HepG2 (cell line): ENCODE measurements at regions not wholly inside any gene's neighbourhood (a gene's known extent, or its start where the extent isn't known, plus 50 kb on each side); places are given as distances from the start of the nearest gene placed in this dataset.

Experiments
- IRX3 ChIP-seq: sonication (generic); formaldehyde crosslinking; IDR thresholded peaks from 2 replicates; pipeline ENCODE4 v1.8.1; 2023; ENCODE audit warnings: mild to moderate bottlenecking, low read depth, missing genetic modification reagents, borderline replicate concordance
- JUND ChIP-seq: sonication (generic); formaldehyde crosslinking; IDR thresholded peaks from 2 replicates; pipeline ENCODE4 v1.8.0; 2022; ENCODE audit warnings: mild to moderate bottlenecking, missing genetic modification reagents
- NFE2 ChIP-seq: sonication (generic); formaldehyde crosslinking; IDR thresholded peaks from 2 replicates; pipeline ENCODE4 v1.4.0; 2020; ENCODE audit warnings: missing genetic modification reagents
- POLR2AphosphoS5 ChIP-seq: IDR thresholded peaks from 2 replicates; pipeline ENCODE4 v1.6.1; 2012; ENCODE audit warnings: low read depth, low read length
- SMAD3 ChIP-seq: sonication (generic); formaldehyde crosslinking; IDR thresholded peaks from 2 replicates; pipeline ENCODE4 v1.4.0; 2020; ENCODE audit warnings: missing genetic modification reagents
- YY1 ChIP-seq: IDR thresholded peaks from 2 replicates; pipeline ENCODE4 v1.6.1; 2011; ENCODE audit warnings: low read length, low read depth, moderate library complexity, mild to moderate bottlenecking; ENCODE audit not compliant: insufficient read depth, insufficient replicate concordance
- ZNF24 ChIP-seq: fragments of 450-650 bp; IDR thresholded peaks from 2 replicates; pipeline ENCODE4 v1.6.1; 2017; ENCODE audit warnings: antibody characterized with exemption, mild to moderate bottlenecking
- ZNF317 ChIP-seq: sonication (generic); formaldehyde crosslinking; IDR thresholded peaks from 2 replicates; pipeline ENCODE4 v1.5.0; 2020; ENCODE audit warnings: mild to moderate bottlenecking, missing genetic modification reagents
- ZNF549 ChIP-seq: sonication (generic); formaldehyde crosslinking; IDR thresholded peaks from 2 replicates; pipeline ENCODE4 v1.5.0; 2020; ENCODE audit warnings: missing genetic modification reagents
- TF ChIP-seq, protein P1 (sequence below): sonication (generic); formaldehyde crosslinking; IDR thresholded peaks from 2 replicates; pipeline ENCODE4; 2020; ENCODE audit warnings: missing genetic modification reagents, mild to moderate bottlenecking, borderline replicate concordance
- TF ChIP-seq, protein P2 (sequence below): IDR thresholded peaks from 2 replicates; pipeline ENCODE4 v1.6.1; 2018; ENCODE audit warnings: missing genetic modification reagents, mild to moderate bottlenecking, missing compliant biosample characterization
- TF ChIP-seq, protein P3 (sequence below): sonication (generic); formaldehyde crosslinking; IDR thresholded peaks from 2 replicates; pipeline ENCODE4 v1.8.0; 2022; ENCODE audit warnings: mild to moderate bottlenecking, missing genetic modification reagents, borderline replicate concordance

DNA sequence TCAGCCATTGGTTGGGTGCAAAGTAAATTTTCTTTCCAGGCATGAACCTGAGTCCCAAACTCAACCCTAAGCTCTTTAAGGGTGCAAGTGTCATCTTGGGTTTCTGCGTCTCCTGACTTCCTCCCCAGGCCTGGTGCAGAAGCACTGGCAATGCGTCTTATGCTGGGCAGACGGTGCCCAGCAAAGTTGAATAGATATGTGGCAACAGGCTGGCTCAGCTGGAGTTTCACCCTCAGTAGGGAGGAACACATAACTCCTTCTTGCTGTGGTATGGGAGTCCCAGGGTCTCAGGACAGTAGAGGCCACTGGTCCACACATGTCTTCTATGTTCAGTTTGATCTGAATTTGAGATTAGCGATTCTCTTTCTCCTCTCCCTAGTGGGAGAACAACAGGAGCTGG lies 181.3 kb downstream of the RPS24 start (continued):
- TF ChIP-seq YY1 (no peak), ZNF317 (CRISPR knock-in tag) (no peak), ZNF549 (CRISPR knock-in tag) (no peak), JUND (no peak), SMAD3 (CRISPR knock-in tag) (no peak), NFE2 (CRISPR knock-in tag) (no peak), IRX3 (CRISPR knock-in tag) (no peak), POLR2AphosphoS5 (no peak), ZNF24 (no peak)
- TF ChIP-seq, protein P1, sequence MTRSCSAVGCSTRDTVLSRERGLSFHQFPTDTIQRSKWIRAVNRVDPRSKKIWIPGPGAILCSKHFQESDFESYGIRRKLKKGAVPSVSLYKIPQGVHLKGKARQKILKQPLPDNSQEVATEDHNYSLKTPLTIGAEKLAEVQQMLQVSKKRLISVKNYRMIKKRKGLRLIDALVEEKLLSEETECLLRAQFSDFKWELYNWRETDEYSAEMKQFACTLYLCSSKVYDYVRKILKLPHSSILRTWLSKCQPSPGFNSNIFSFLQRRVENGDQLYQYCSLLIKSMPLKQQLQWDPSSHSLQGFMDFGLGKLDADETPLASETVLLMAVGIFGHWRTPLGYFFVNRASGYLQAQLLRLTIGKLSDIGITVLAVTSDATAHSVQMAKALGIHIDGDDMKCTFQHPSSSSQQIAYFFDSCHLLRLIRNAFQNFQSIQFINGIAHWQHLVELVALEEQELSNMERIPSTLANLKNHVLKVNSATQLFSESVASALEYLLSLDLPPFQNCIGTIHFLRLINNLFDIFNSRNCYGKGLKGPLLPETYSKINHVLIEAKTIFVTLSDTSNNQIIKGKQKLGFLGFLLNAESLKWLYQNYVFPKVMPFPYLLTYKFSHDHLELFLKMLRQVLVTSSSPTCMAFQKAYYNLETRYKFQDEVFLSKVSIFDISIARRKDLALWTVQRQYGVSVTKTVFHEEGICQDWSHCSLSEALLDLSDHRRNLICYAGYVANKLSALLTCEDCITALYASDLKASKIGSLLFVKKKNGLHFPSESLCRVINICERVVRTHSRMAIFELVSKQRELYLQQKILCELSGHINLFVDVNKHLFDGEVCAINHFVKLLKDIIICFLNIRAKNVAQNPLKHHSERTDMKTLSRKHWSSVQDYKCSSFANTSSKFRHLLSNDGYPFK = no peak
- TF ChIP-seq, protein P2, sequence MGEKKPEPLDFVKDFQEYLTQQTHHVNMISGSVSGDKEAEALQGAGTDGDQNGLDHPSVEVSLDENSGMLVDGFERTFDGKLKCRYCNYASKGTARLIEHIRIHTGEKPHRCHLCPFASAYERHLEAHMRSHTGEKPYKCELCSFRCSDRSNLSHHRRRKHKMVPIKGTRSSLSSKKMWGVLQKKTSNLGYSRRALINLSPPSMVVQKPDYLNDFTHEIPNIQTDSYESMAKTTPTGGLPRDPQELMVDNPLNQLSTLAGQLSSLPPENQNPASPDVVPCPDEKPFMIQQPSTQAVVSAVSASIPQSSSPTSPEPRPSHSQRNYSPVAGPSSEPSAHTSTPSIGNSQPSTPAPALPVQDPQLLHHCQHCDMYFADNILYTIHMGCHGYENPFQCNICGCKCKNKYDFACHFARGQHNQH (CRISPR knock-in tag) = no peak
- TF ChIP-seq, protein P3, sequence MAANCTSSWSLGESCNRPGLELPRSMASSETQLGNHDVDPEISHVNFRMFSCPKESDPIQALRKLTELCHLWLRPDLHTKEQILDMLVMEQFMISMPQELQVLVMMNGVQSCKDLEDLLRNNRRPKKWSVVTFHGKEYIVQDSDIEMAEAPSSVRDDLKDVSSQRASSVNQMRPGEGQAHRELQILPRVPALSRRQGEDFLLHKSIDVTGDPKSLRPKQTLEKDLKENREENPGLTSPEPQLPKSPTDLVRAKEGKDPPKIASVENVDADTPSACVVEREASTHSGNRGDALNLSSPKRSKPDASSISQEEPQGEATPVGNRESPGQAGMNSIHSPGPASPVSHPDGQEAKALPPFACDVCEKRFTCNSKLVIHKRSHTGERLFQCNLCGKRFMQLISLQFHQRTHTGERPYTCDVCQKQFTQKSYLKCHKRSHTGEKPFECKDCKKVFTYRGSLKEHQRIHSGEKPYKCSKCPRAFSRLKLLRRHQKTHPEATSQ = no peak
